ENCODE measurements at regions not wholly inside any gene's neighbourhood (a gene's known extent, or its start where the extent isn't known, plus 50 kb on each side); places are given as distances from the start of the nearest gene placed in this dataset.

- in situ Hi-C loops (cut with HindIII; ENCODE audit: low sequenced_read_pairs) = no loop called here
Measured at GRCh38 chr13:65907666-65908525, 1322.2 kb downstream of the PCDH9 start.

- in situ Hi-C loops (cut with HindIII; ENCODE audit: low sequenced_read_pairs) = no loop called here
Measured at GRCh38 chr13:65901723-65902122, 1328.4 kb downstream of the PCDH9 start.

- in situ Hi-C loops (cut with HindIII; ENCODE audit: low sequenced_read_pairs) = no loop called here
Measured at GRCh38 chr13:65894049-65894448, 1336.1 kb downstream of the PCDH9 start.

GRCh38 chr13:65892859-65893258 is 1337.3 kb downstream of the PCDH9 start:
- in situ Hi-C loops (cut with HindIII; ENCODE audit: low sequenced_read_pairs) = no loop called here

- in situ Hi-C loops (cut with HindIII; ENCODE audit: low sequenced_read_pairs) = no loop called here
Measured at GRCh38 chr13:65889368-65889767, 1340.8 kb downstream of the PCDH9 start.

- in situ Hi-C loops (cut with HindIII; ENCODE audit: low sequenced_read_pairs) = no loop called here
Measured at GRCh38 chr13:65882810-65883209, 1347.3 kb downstream of the PCDH9 start.

GRCh38 chr13:65881561-65882155 is 1348.5 kb downstream of the PCDH9 start:
- in situ Hi-C loops (cut with HindIII; ENCODE audit: low sequenced_read_pairs) = no loop called here

GRCh38 chr13:65875031-65875430 is 1355.1 kb downstream of the PCDH9 start:
- in situ Hi-C loops (cut with HindIII; ENCODE audit: low sequenced_read_pairs) = no loop called here

- in situ Hi-C loops (cut with HindIII; ENCODE audit: low sequenced_read_pairs) = no loop called here
Measured at GRCh38 chr13:65872448-65872847, 1357.7 kb downstream of the PCDH9 start.

- in situ Hi-C loops (cut with HindIII; ENCODE audit: low sequenced_read_pairs) = no loop called here
Measured at GRCh38 chr13:65868884-65869283, 1361.3 kb downstream of the PCDH9 start.

- in situ Hi-C loops (cut with HindIII; ENCODE audit: low sequenced_read_pairs) = no loop called here
Measured at GRCh38 chr13:65868099-65868498, 1362.0 kb downstream of the PCDH9 start.

- in situ Hi-C loops (cut with HindIII; ENCODE audit: low sequenced_read_pairs) = no loop called here
Measured at GRCh38 chr13:65866138-65866537, 1364.0 kb downstream of the PCDH9 start.

- in situ Hi-C loops (cut with HindIII; ENCODE audit: low sequenced_read_pairs) = no loop called here
Measured at GRCh38 chr13:65865206-65865605, 1364.9 kb downstream of the PCDH9 start.

GRCh38 chr13:65864039-65864438 is 1366.1 kb downstream of the PCDH9 start:
- in situ Hi-C loops (cut with HindIII; ENCODE audit: low sequenced_read_pairs) = no loop called here

GRCh38 chr13:65860306-65860705 is 1369.8 kb downstream of the PCDH9 start:
- in situ Hi-C loops (cut with HindIII; ENCODE audit: low sequenced_read_pairs) = no loop called here

- in situ Hi-C loops (cut with HindIII; ENCODE audit: low sequenced_read_pairs) = no loop called here
Measured at GRCh38 chr13:65857942-65858565, 1372.1 kb downstream of the PCDH9 start.

GRCh38 chr13:65856431-65856830 is 1373.7 kb downstream of the PCDH9 start:
- in situ Hi-C loops (cut with HindIII; ENCODE audit: low sequenced_read_pairs) = no loop called here

GRCh38 chr13:65855242-65855805 is 1374.8 kb downstream of the PCDH9 start:
- in situ Hi-C loops (cut with HindIII; ENCODE audit: low sequenced_read_pairs) = no loop called here

GRCh38 chr13:65854431-65854830 is 1375.7 kb downstream of the PCDH9 start:
- in situ Hi-C loops (cut with HindIII; ENCODE audit: low sequenced_read_pairs) = no loop called here

- in situ Hi-C loops (cut with HindIII; ENCODE audit: low sequenced_read_pairs) = no loop called here
Measured at GRCh38 chr13:65844266-65844841, 1385.8 kb downstream of the PCDH9 start.

GRCh38 chr13:65843314-65843731 is 1386.8 kb downstream of the PCDH9 start:
- in situ Hi-C loops (cut with HindIII; ENCODE audit: low sequenced_read_pairs) = no loop called here

Measured in endothelial cell of hepatic sinusoid (primary cell).